GM19372 (cell line): ENCODE measurements at regions not wholly inside any gene's neighbourhood (a gene's known extent, or its start where the extent isn't known, plus 50 kb on each side); places are given as distances from the start of the nearest gene placed in this dataset.
"Not testable (repeated sequence)": the region's sequence is repeated elsewhere in the genome, so short reads cannot be mapped to it uniquely, and the experiment has no call there.

ENCODE experiments used
- ATAC-seq: cut with Tn5 transposase; IDR thresholded peaks from one replicate; pipeline ENCODE4 v1.9.1; 2021; ENCODE audit warnings: mild to moderate bottlenecking, low read depth, moderate library complexity; ENCODE audit not compliant: unreplicated experiment

- ATAC-seq: no peak
Observed at GRCh38 chr20:57786304-57786932, 76.6 kb upstream of the PMEPA1 start.

GRCh38 chr20:57785720-57786119 lies 75.9 kb upstream of the PMEPA1 start:
- no peak for ATAC-seq

- ATAC-seq: no peak
Observed at GRCh38 chr20:57785061-57785460, 75.2 kb upstream of the PMEPA1 start.

- ATAC-seq: no peak
Observed at GRCh38 chr20:57783956-57784837, 74.4 kb upstream of the PMEPA1 start.

GRCh38 chr20:57783196-57783595 lies 73.4 kb upstream of the PMEPA1 start:
- no peak for ATAC-seq

GRCh38 chr20:57782631-57783041 lies 72.8 kb upstream of the PMEPA1 start:
- no peak for ATAC-seq

GRCh38 chr20:57781901-57782300 lies 72.1 kb upstream of the PMEPA1 start:
- ATAC-seq: no peak

- ATAC-seq: no peak
Observed at GRCh38 chr20:57780906-57781305, 71.1 kb upstream of the PMEPA1 start.

GRCh38 chr20:57780398-57780797 lies 70.6 kb upstream of the PMEPA1 start:
- no peak for ATAC-seq

- no peak for ATAC-seq
Observed at GRCh38 chr20:57779401-57780003, 69.7 kb upstream of the PMEPA1 start.

- no peak for ATAC-seq
Observed at GRCh38 chr20:57777911-57778310, 68.1 kb upstream of the PMEPA1 start.

- ATAC-seq: no peak
Observed at GRCh38 chr20:57774951-57775350, 65.1 kb upstream of the PMEPA1 start.

GRCh38 chr20:57774111-57774880 lies 64.5 kb upstream of the PMEPA1 start:
- no peak for ATAC-seq

- ATAC-seq: no peak
Observed at GRCh38 chr20:57773059-57773815, 63.4 kb upstream of the PMEPA1 start.

GRCh38 chr20:57772349-57772964 lies 62.6 kb upstream of the PMEPA1 start:
- no peak for ATAC-seq

- ATAC-seq: no peak
Observed at GRCh38 chr20:57770852-57771720, 61.3 kb upstream of the PMEPA1 start.

GRCh38 chr20:57770401-57770800 lies 60.6 kb upstream of the PMEPA1 start:
- not testable (repeated sequence) for ATAC-seq

GRCh38 chr20:57769756-57770155 lies 59.9 kb upstream of the PMEPA1 start:
- no peak for ATAC-seq

- ATAC-seq: no peak
Observed at GRCh38 chr20:57768519-57768918, 58.7 kb upstream of the PMEPA1 start.
